Stomach (tissue), 4 donors: ENCODE measurements at regions not wholly inside any gene's neighbourhood (a gene's known extent, or its start where the extent isn't known, plus 50 kb on each side); places are given as distances from the start of the nearest gene placed in this dataset.

Source experiments
- POLR2AphosphoS5 ChIP-seq, 3 donors: sonication (generic); formaldehyde crosslinking; IDR thresholded peaks; one replicate each; pipeline ENCODE4 v1.6.1; 2016; ENCODE audit warnings: antibody characterized with exemption in 3 of 3
- TF ChIP-seq, protein P1 (sequence below), 7 experiments: fragments of 450-650 bp in 4 of 7; fragments of 200-600 bp in 3 of 7; sonication (generic) in 3 of 7; IDR thresholded peaks; one replicate each; pipeline ENCODE4 v1.5.1; 2016 to 2019; ENCODE audit warnings: antibody characterized with exemption in 7 of 7, control low read depth in 2 of 7, mild to moderate bottlenecking in 1 of 7

DNA sequence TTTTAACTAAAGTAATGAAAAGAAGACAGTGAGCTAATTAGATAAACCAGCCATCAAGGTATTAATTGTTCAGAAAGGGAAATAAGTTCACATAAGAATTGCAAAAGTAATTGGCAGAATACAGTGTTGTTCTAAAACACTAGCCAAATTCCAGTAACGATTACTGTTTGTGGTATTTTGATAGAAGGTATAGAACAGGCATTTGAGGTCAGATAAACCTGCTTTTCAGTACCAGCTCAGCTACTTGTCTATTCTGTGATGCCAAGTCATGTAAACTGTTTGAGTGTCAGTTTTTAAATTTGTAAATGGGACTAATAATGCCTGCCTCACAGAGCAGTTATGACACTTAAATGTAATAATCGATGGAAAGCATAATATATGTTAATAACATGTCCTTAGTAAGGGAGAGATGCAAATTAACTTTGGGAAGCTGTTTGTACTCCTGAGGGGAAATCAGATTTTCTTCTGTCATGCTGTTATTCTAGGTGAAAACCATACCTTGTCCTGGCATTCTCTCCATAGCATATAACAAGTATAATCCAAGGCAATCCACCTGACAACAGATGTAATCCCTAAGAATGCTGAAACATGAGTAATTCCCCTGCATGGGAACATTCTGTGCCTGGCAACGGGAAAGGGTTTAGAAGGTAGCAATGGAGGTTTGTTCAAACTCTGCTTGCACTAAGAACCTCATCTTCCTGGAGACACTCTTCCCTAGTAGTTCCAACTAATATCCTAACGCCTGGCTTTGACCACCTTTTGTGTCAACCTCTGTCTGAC is 509.5 kb upstream of the PAPPA start:
- TF ChIP-seq POLR2AphosphoS5 (IDR thresholded peaks at IDR 0.05), result no peak
- TF ChIP-seq, protein P1, sequence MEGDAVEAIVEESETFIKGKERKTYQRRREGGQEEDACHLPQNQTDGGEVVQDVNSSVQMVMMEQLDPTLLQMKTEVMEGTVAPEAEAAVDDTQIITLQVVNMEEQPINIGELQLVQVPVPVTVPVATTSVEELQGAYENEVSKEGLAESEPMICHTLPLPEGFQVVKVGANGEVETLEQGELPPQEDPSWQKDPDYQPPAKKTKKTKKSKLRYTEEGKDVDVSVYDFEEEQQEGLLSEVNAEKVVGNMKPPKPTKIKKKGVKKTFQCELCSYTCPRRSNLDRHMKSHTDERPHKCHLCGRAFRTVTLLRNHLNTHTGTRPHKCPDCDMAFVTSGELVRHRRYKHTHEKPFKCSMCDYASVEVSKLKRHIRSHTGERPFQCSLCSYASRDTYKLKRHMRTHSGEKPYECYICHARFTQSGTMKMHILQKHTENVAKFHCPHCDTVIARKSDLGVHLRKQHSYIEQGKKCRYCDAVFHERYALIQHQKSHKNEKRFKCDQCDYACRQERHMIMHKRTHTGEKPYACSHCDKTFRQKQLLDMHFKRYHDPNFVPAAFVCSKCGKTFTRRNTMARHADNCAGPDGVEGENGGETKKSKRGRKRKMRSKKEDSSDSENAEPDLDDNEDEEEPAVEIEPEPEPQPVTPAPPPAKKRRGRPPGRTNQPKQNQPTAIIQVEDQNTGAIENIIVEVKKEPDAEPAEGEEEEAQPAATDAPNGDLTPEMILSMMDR (IDR thresholded peaks at IDR 0.05), result no peak
